ENCODE measurements at regions not wholly inside any gene's neighbourhood (a gene's known extent, or its start where the extent isn't known, plus 50 kb on each side); places are given as distances from the start of the nearest gene placed in this dataset.

DNA sequence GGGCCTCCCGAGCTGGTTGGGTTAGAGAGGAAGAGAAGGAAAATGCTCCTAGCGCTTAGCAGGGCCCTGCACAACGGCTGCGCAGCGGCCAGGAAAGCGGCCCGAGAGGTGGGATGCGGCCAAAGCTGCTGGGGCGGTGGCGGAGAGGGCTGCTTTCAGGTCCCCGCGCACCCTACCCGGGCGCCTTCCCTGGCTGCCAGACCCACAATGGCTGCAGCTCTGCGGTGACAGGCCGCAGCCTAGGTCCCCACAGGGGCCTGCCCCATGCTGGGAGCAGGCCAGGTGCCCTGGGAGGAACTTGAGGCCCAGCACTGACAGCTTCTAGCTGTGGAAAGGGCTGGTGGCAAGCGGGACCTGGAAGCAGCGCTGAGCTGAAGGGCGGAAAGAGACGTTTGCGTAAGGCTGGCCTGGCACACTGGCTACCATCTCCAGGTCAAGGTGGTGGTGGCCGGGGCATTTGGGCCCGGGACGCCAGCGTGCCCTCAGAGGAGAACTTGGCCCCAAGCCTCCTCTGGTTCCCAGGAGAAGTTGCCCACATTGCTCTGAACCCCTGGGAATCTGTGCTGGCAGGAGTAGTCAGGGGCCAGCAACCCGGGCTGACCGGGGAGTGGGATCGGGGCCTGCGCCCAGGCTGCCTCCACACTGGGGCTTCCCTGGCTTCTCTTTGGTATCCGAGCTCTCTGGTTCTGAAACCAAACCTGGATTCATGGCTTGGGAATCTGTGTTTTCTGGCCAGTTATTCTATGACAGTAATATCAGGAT is 72.9 kb upstream of the ZNF804B start:
- TF ChIP-seq EZH2 (IDR thresholded peaks at IDR 0.05; ENCODE audit: borderline replicate concordance, low read depth, low read length, poor library complexity, severe bottlenecking) = no peak
- TF ChIP-seq, protein P1, sequence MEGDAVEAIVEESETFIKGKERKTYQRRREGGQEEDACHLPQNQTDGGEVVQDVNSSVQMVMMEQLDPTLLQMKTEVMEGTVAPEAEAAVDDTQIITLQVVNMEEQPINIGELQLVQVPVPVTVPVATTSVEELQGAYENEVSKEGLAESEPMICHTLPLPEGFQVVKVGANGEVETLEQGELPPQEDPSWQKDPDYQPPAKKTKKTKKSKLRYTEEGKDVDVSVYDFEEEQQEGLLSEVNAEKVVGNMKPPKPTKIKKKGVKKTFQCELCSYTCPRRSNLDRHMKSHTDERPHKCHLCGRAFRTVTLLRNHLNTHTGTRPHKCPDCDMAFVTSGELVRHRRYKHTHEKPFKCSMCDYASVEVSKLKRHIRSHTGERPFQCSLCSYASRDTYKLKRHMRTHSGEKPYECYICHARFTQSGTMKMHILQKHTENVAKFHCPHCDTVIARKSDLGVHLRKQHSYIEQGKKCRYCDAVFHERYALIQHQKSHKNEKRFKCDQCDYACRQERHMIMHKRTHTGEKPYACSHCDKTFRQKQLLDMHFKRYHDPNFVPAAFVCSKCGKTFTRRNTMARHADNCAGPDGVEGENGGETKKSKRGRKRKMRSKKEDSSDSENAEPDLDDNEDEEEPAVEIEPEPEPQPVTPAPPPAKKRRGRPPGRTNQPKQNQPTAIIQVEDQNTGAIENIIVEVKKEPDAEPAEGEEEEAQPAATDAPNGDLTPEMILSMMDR (conservative IDR thresholded peaks at IDR 0.05; ENCODE audit: low read depth, low read length) = no peak
- BruUV-seq (replicated peaks) = no TSS peak
- ChIA-PET CTCF (no interaction called here), POLR2A (ENCODE audit: low non-redundant PET) (interaction anchor here (0.6 kb wide), 1 partner anchor 468 kb away, joined by 3 read pairs; no protein-coding TSS in a partner anchor)
- H3K36me3 ChIP-seq (ENCODE audit: insufficient read depth, low read length, poor library complexity, severe bottlenecking) = no peaks in the 10 kb centered on the region
- H3K4me1 ChIP-seq (ENCODE audit: insufficient read depth, low read length, poor library complexity, severe bottlenecking) = no peaks in the 10 kb centered on the region
- no peak overlapping the region for H3K4me3 ChIP-seq (ENCODE audit: low read depth, low read length, poor library complexity, severe bottlenecking)
- peaks cover 10% of the 10 kb centered on the region for H3K27me3 ChIP-seq (replicated peaks; ENCODE audit: insufficient read depth, low read depth, low read length, poor library complexity)
- H3K9me3 ChIP-seq (ENCODE audit: low read depth, low read length, poor library complexity, severe bottlenecking) = no peaks in the 10 kb centered on the region
- intact Hi-C loops (cut with micrococcal nuclease; ENCODE audit: unreplicated experiment) = no loop called here
- no peak for DNase-seq (ENCODE audit: low spot score)
- H3K27ac ChIP-seq (ENCODE audit: low read depth, low read length, poor library complexity, severe bottlenecking) = no peak overlapping the region

DNA sequence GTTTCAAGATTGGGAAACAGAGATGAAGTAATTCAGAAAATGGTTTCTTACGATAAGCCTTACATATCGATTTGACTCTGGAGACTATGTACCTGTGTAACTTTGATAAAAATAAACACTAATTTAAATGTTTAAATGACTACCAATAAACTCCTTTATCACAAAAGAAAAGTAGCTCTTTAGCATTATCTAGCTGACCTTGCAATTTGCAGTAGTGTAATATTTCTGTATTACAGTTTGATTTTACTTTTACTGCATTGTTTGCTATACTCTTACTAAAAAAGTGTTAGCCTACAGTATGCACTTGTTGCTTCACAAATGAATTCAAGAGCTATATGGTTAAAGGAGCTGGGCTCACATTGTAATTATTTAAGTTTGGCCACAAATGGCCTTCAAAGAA is 77.8 kb upstream of the ZNF804B start:
- Histone ChIP-seq H3K36me3 (ENCODE audit: insufficient read depth, low read length, poor library complexity, severe bottlenecking) (no peaks in the 10 kb centered on the region), H3K27me3 (replicated peaks; ENCODE audit: insufficient read depth, low read depth, low read length, poor library complexity) (no peaks in the 10 kb centered on the region), H3K4me3 (ENCODE audit: low read depth, low read length, poor library complexity, severe bottlenecking) (no peak overlapping the region), H3K4me1 (ENCODE audit: insufficient read depth, low read length, poor library complexity, severe bottlenecking) (no peaks in the 10 kb centered on the region), H3K27ac (ENCODE audit: low read depth, low read length, poor library complexity, severe bottlenecking) (no peak overlapping the region), H3K9me3 (ENCODE audit: low read depth, low read length, poor library complexity, severe bottlenecking) (no peaks in the 10 kb centered on the region)
- DNase-seq (ENCODE audit: low spot score) = no peak
- TF ChIP-seq, protein P1 (conservative IDR thresholded peaks at IDR 0.05; ENCODE audit: low read depth, low read length) = no peak
- TF ChIP-seq EZH2 (IDR thresholded peaks at IDR 0.05; ENCODE audit: borderline replicate concordance, low read depth, low read length, poor library complexity, severe bottlenecking) = no peak
- BruUV-seq (replicated peaks) = no TSS peak
- CTCF ChIA-PET = no interaction called here
- POLR2A ChIA-PET (ENCODE audit: low non-redundant PET) = no interaction called here
- intact Hi-C loops (cut with micrococcal nuclease; ENCODE audit: unreplicated experiment) = no loop called here

DNA sequence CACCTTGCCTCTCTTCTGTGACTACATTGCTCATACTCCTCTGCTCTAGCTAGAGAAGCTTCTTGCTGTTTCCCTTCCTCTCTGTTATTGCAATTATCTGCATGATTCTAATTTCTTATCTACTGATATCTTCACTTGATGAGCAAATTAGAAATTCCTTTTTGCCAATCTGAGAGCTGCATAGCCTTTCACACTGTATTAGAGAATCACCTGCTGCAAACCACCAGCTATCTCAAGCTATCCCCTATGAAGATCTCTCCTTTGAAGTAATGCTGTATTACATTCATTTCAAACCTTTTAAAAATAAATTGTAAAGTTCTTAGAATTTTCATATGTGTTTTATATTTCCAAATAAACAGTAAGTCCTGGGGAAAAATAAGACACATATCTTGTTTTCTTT is 89.0 kb upstream of the ZNF804B start:
- H3K27ac ChIP-seq (ENCODE audit: low read depth, low read length, poor library complexity, severe bottlenecking) = no peak overlapping the region
- no peak for DNase-seq (ENCODE audit: low spot score)
- no peaks in the 10 kb centered on the region for H3K36me3 ChIP-seq (ENCODE audit: insufficient read depth, low read length, poor library complexity, severe bottlenecking)
- no peaks in the 10 kb centered on the region for H3K4me1 ChIP-seq (ENCODE audit: insufficient read depth, low read length, poor library complexity, severe bottlenecking)
- TF ChIP-seq, protein P1 (conservative IDR thresholded peaks at IDR 0.05; ENCODE audit: low read depth, low read length) = no peak
- no peak for TF ChIP-seq EZH2 (IDR thresholded peaks at IDR 0.05; ENCODE audit: borderline replicate concordance, low read depth, low read length, poor library complexity, severe bottlenecking)
- ChIA-PET CTCF (no interaction called here), POLR2A (ENCODE audit: low non-redundant PET) (no interaction called here)
- no peaks in the 10 kb centered on the region for H3K27me3 ChIP-seq (replicated peaks; ENCODE audit: insufficient read depth, low read depth, low read length, poor library complexity)
- intact Hi-C loops (cut with micrococcal nuclease; ENCODE audit: unreplicated experiment) = loop anchor here (10.0 kb wide), 1 partner anchor 56 kb away; no protein-coding TSS in a partner anchor
- BruUV-seq (replicated peaks) = no TSS peak
- no peaks in the 10 kb centered on the region for H3K9me3 ChIP-seq (ENCODE audit: low read depth, low read length, poor library complexity, severe bottlenecking)
- no peak overlapping the region for H3K4me3 ChIP-seq (ENCODE audit: low read depth, low read length, poor library complexity, severe bottlenecking)

Data from A673 (cell line).